ENCODE measurements at regions not wholly inside any gene's neighbourhood (a gene's known extent, or its start where the extent isn't known, plus 50 kb on each side); places are given as distances from the start of the nearest gene placed in this dataset.

- no peak for TF ChIP-seq CTCF (IDR thresholded peaks at IDR 0.05)
- intact Hi-C loops (cut with DNase I): no loop called here
- H3K4me1 ChIP-seq: no peaks in the 10 kb centered on the region
- DNase-seq: no peak
- no peak overlapping the region for H3K4me3 ChIP-seq
- H3K9me3 ChIP-seq: no peaks in the 10 kb centered on the region
- no peak overlapping the region for H3K27ac ChIP-seq
- no peak for ATAC-seq
- H3K27me3 ChIP-seq: no peaks in the 10 kb centered on the region
- H3K36me3 ChIP-seq: no peaks in the 10 kb centered on the region
Observed at GRCh38 chr14:84592770-84593169, 937.2 kb upstream of the FLRT2 start.

- Histone ChIP-seq H3K9me3 (no peaks in the 10 kb centered on the region), H3K27ac (no peak overlapping the region), H3K4me1 (no peaks in the 10 kb centered on the region), H3K27me3 (no peaks in the 10 kb centered on the region), H3K36me3 (no peaks in the 10 kb centered on the region), H3K4me3 (no peak overlapping the region)
- ATAC-seq: no peak
- TF ChIP-seq CTCF (IDR thresholded peaks at IDR 0.05): no peak
- no peak for DNase-seq
- intact Hi-C loops (cut with DNase I): no loop called here
Observed at GRCh38 chr14:84610086-84610485, 919.9 kb upstream of the FLRT2 start.

- Histone ChIP-seq H3K4me1 (no peaks in the 10 kb centered on the region), H3K27ac (no peak overlapping the region), H3K9me3 (no peaks in the 10 kb centered on the region), H3K4me3 (no peak overlapping the region), H3K27me3 (no peaks in the 10 kb centered on the region), H3K36me3 (no peaks in the 10 kb centered on the region)
- DNase-seq: no peak
- no peak for ATAC-seq
- intact Hi-C loops (cut with DNase I): no loop called here
- TF ChIP-seq CTCF (IDR thresholded peaks at IDR 0.05): no peak
Observed at GRCh38 chr14:84622357-84622756, 907.6 kb upstream of the FLRT2 start.

- H3K36me3 ChIP-seq: no peaks in the 10 kb centered on the region
- intact Hi-C loops (cut with DNase I): no loop called here
- no peak overlapping the region for H3K27ac ChIP-seq
- no peak for TF ChIP-seq CTCF (IDR thresholded peaks at IDR 0.05)
- no peaks in the 10 kb centered on the region for H3K4me1 ChIP-seq
- DNase-seq (no peak), ATAC-seq (no peak)
- H3K27me3 ChIP-seq: no peaks in the 10 kb centered on the region
- no peak overlapping the region for H3K4me3 ChIP-seq
- no peaks in the 10 kb centered on the region for H3K9me3 ChIP-seq
Observed at GRCh38 chr14:84643446-84643845, 886.5 kb upstream of the FLRT2 start.

GRCh38 chr14:84646786-84647500 is 883.0 kb upstream of the FLRT2 start:
- Histone ChIP-seq H3K27ac (no peak overlapping the region), H3K9me3 (no peaks in the 10 kb centered on the region), H3K4me1 (no peaks in the 10 kb centered on the region), H3K36me3 (no peaks in the 10 kb centered on the region), H3K27me3 (no peaks in the 10 kb centered on the region), H3K4me3 (no peak overlapping the region)
- intact Hi-C loops (cut with DNase I): no loop called here
- no peak for ATAC-seq
- TF ChIP-seq CTCF (IDR thresholded peaks at IDR 0.05): no peak
- no peak for DNase-seq

GRCh38 chr14:84655014-84655413 is 874.9 kb upstream of the FLRT2 start:
- H3K4me1 ChIP-seq: no peaks in the 10 kb centered on the region
- no peaks in the 10 kb centered on the region for H3K27me3 ChIP-seq
- no peak overlapping the region for H3K27ac ChIP-seq
- intact Hi-C loops (cut with DNase I): no loop called here
- no peak for DNase-seq
- TF ChIP-seq CTCF (IDR thresholded peaks at IDR 0.05): no peak
- ATAC-seq: no peak
- no peaks in the 10 kb centered on the region for H3K36me3 ChIP-seq
- H3K4me3 ChIP-seq: no peak overlapping the region
- no peaks in the 10 kb centered on the region for H3K9me3 ChIP-seq
